GM06990 (cell line): ENCODE measurements at regions not wholly inside any gene's neighbourhood (a gene's known extent, or its start where the extent isn't known, plus 50 kb on each side); places are given as distances from the start of the nearest gene placed in this dataset.
A peak's percentile ranks its signal among the peaks of the same experiment; 100 is the strongest.

Source experiments
- DNase-seq: peaks from one replicate; pipeline ENCODE4 v3.0.0-alpha.2; 2011; ENCODE audit not compliant: insufficient read length; ENCODE audit errors: extremely low read depth
- H3K27me3 ChIP-seq: replicated peaks from 2 replicates; pipeline ENCODE4 v1.6.0; 2011; ENCODE audit warnings: low read length; ENCODE audit not compliant: control insufficient read depth, insufficient read depth
- H3K36me3 ChIP-seq: 2 replicates; pipeline ENCODE4 v1.5.1; 2011; ENCODE audit warnings: low read length; ENCODE audit not compliant: control insufficient read depth, insufficient read depth
- H3K4me3 ChIP-seq: replicated peaks from 2 replicates; pipeline ENCODE4 v1.5.1; 2011; ENCODE audit warnings: low read depth, mild to moderate bottlenecking, control low read depth, low read length
- CTCF ChIP-seq: IDR thresholded peaks from 2 replicates; pipeline ENCODE4 v1.5.1; 2011; ENCODE audit warnings: low read length, control low read depth, mild to moderate bottlenecking, inconsistent platforms; ENCODE audit not compliant: insufficient read depth, poor library complexity, severe bottlenecking

GRCh38 chr9:90726215-90726614 is 75.4 kb upstream of the SYK start:
- no peaks in the 10 kb centered on the region for H3K36me3 ChIP-seq
- DNase-seq: no peak
- no peaks in the 10 kb centered on the region; the same call in 1 of the 2 replicates for H3K27me3 ChIP-seq
- H3K4me3 ChIP-seq: no peak overlapping the region
- peak; percentile 32 for TF ChIP-seq CTCF

GRCh38 chr9:90724880-90725279 is 76.7 kb upstream of the SYK start:
- Histone ChIP-seq H3K36me3 (no peaks in the 10 kb centered on the region), H3K27me3 (no peaks in the 10 kb centered on the region; the same call in 1 of the 2 replicates), H3K4me3 (no peak overlapping the region)
- TF ChIP-seq CTCF: no peak
- DNase-seq: no peak

GRCh38 chr9:90724112-90724511 is 77.5 kb upstream of the SYK start:
- H3K4me3 ChIP-seq: no peak overlapping the region
- no peaks in the 10 kb centered on the region; the same call in 1 of the 2 replicates for H3K27me3 ChIP-seq
- no peaks in the 10 kb centered on the region for H3K36me3 ChIP-seq
- TF ChIP-seq CTCF: no peak
- DNase-seq: no peak

- no peak for TF ChIP-seq CTCF
- no peak for DNase-seq
- Histone ChIP-seq H3K27me3 (no peaks in the 10 kb centered on the region; the same call in 1 of the 2 replicates), H3K4me3 (no peak overlapping the region), H3K36me3 (no peaks in the 10 kb centered on the region)
Observed at GRCh38 chr9:90722071-90722470, 79.4 kb upstream of the DIRAS2 start.

GRCh38 chr9:90720621-90721265 is 78.1 kb upstream of the DIRAS2 start:
- H3K4me3 ChIP-seq: no peak overlapping the region
- no peak for TF ChIP-seq CTCF
- no peaks in the 10 kb centered on the region for H3K36me3 ChIP-seq
- no peak for DNase-seq
- no peaks in the 10 kb centered on the region; the same call in 1 of the 2 replicates for H3K27me3 ChIP-seq

GRCh38 chr9:90706230-90706629 is 63.6 kb upstream of the DIRAS2 start:
- Histone ChIP-seq H3K27me3 (peaks cover 3% of the 10 kb centered on the region; the same call in 1 of the 2 replicates), H3K36me3 (no peaks in the 10 kb centered on the region), H3K4me3 (no peak overlapping the region)
- DNase-seq: no peak
- no peak for TF ChIP-seq CTCF
